AG09319 (cell line): ENCODE measurements at regions not wholly inside any gene's neighbourhood (a gene's known extent, or its start where the extent isn't known, plus 50 kb on each side); places are given as distances from the start of the nearest gene placed in this dataset.

Experiments
- DNase-seq: peaks from one replicate; pipeline ENCODE4 v3.0.0-alpha.2; 2010; ENCODE audit warnings: low read depth; ENCODE audit errors: extremely low read depth
- TF ChIP-seq, protein P1 (sequence below): IDR thresholded peaks from 2 replicates; pipeline ENCODE4 v1.5.1; 2011; ENCODE audit warnings: low read depth, mild to moderate bottlenecking, inconsistent platforms, low read length, moderate library complexity

DNA sequence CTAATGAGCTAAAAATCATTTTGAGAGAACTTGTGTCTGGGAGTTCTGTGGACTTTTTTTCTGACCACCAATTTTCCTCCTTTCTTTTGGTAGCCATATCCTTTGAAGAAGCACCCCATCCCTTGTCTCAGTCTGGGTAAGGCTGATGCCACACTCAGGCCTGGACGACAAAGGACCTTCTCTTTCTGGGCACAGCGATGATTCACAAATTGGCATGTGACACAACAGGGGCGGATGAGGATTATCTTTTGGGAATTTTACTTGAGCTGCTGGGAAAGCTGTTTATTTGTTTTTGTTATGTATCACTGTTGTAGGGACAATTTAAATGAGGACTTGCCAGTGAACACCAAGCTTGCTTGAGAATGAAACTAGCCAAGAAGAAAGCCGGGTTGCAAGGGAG lies 233.4 kb upstream of the HAND2 start:
- TF ChIP-seq, protein P1, sequence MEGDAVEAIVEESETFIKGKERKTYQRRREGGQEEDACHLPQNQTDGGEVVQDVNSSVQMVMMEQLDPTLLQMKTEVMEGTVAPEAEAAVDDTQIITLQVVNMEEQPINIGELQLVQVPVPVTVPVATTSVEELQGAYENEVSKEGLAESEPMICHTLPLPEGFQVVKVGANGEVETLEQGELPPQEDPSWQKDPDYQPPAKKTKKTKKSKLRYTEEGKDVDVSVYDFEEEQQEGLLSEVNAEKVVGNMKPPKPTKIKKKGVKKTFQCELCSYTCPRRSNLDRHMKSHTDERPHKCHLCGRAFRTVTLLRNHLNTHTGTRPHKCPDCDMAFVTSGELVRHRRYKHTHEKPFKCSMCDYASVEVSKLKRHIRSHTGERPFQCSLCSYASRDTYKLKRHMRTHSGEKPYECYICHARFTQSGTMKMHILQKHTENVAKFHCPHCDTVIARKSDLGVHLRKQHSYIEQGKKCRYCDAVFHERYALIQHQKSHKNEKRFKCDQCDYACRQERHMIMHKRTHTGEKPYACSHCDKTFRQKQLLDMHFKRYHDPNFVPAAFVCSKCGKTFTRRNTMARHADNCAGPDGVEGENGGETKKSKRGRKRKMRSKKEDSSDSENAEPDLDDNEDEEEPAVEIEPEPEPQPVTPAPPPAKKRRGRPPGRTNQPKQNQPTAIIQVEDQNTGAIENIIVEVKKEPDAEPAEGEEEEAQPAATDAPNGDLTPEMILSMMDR: no peak
- DNase-seq: no peak

DNA sequence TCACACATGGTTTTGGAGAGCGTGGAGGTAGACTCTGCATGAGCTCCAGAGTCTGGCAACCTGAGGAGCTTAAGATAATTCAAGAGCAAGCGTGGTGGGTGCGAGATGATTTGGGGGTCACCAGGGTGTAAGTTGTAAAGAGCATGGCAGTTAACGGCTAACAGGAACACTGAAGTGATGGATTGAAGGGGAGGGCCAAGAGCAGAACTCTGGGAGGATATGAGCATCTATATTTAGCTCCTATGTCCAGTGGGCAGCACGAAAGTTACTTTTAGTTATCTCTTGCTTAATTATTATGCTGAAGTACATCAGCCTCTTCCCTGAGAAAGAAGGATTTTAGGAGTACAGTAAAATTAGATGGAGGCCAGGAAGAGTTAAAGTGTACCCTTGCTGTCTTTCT lies 231.9 kb upstream of the HAND2 start:
- no peak for DNase-seq
- TF ChIP-seq, protein P1: no peak

DNA sequence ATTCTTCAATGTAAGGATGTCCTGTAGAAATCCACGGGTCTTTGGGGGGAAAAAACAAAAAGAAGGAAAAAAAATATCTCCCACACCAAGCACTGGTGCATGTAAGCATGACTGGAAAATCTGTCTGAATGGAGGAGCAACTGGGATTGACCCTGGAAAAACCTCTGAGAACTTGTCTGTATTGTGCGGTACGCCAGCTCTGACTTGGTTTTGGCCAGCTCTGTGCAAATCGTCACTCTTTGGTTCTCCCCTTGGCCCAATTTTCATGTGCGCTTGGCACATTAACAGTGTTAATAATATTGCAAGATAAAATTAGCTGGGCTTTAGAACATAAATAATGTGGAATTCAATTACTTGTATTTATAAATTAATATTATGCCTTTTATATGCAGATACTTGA lies 231.2 kb upstream of the HAND2 start:
- TF ChIP-seq, protein P1: no peak
- no peak for DNase-seq

DNA sequence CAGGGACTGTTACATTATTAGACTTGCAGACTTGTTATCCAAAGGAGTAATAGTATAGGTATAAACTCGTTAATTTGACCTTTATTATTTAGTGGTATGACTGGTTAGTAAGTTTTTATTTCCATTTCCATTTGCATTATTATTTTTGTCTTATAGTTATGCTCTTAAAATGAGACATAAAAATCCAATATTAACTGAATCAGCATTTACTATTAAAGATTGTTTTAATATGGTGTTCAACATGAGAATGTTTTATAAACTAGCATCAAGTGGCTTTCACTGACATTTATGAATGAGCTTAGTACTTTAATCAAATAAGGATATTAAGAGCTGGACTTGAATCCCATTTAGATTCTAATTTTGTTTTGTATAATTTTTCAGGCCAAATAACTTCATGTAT lies 228.1 kb upstream of the HAND2 start:
- DNase-seq: no peak
- TF ChIP-seq, protein P1: no peak

DNA sequence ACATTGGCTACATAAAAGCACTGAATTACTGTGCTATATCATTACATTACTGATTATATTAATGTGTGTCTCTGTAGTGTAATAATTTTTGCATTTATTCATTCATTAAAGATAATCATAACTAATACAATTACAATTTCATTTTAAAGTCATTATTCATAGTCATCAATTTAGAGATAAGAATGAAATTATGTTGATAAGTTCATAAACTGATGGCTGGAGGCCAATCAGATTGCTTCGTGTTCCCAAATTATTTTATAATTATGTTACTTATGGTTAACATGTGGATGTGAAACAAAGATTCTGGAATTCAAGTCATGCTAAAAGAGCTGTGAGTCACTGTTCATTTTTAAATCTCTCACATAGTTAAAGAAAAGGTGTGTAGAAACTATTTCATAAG lies 223.4 kb upstream of the HAND2 start:
- DNase-seq: no peak
- TF ChIP-seq, protein P1: no peak

DNA sequence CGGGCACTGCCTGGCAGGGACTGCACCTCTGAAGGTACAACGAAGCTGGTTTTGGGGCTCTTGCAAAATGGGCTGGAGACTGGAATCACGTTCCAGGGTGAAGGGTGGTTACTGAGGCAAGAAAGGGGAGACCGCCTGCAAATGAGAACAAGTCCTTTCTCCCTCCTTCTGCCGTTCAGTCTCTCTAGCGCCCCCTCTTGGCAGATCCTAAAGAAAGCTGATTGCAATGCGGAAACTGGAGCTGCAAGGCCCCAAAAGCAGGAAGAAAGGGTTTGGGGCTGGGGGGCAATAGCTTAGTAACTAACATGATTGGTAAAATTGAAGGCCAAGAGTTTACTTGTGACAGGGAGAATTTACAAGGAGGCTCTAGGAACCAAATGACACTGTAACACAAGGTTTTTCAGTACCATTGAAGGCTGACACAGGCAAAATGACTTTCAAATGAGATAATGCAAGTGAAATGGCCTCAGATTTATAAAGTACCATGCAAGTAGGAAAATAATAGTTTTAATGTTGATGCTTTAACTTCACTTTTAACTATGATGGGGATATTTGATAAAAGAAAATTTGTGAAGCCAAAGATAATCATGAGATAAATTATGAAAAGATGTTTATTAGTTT lies 222.7 kb upstream of the HAND2 start:
- DNase-seq: no peak

DNA sequence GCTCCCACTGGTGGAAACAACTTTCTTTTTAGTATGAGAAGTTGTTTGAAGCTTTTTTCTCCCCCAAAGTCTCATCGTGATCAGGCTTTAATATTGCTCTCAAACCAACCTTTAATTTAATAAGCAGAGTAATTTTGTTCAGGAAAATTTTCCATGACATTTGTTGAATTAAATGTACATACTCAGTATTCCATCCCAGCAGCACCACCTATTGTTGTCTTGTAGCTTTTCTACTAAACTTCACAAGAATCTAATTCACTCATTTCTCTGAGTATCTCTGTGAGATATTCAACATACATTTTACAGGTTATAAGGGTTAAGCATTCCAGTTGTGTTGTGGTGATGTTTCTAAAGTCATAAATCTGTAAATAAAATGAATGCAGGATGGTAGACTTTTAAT lies 218.3 kb upstream of the HAND2 start:
- DNase-seq: no peak
- TF ChIP-seq, protein P1: no peak; the same call in 1 of the 2 replicates

More for the DNA sequence above, 222.7 kb upstream of the HAND2 start:
- TF ChIP-seq, protein P1: peak; percentile 40
